H9 (cell line): ENCODE measurements at regions not wholly inside any gene's neighbourhood (a gene's known extent, or its start where the extent isn't known, plus 50 kb on each side); places are given as distances from the start of the nearest gene placed in this dataset.

Source experiments
- DNase-seq: peaks from one replicate; pipeline ENCODE4 v3.0.0-alpha.2; 2017
- H2AFZ ChIP-seq: one replicate; pipeline ENCODE4 v1.6.1; 2013; ENCODE audit warnings: mild to moderate bottlenecking, low read length, control low read depth, moderate library complexity
- H2AK5ac ChIP-seq: 2 replicates; pipeline ENCODE4 v1.6.1; 2013; ENCODE audit warnings: low read length, control low read depth, mixed read lengths; ENCODE audit not compliant: insufficient read length
- H2BK120ac ChIP-seq: one replicate; pipeline ENCODE4 v1.6.1; 2013; ENCODE audit warnings: low read depth, mild to moderate bottlenecking, low read length, control low read depth, inconsistent platforms; ENCODE audit not compliant: poor library complexity, severe bottlenecking
- H2BK12ac ChIP-seq: 2 replicates; pipeline ENCODE4 v1.6.1; 2013; ENCODE audit warnings: low read length, control low read depth, mixed read lengths, low read depth; ENCODE audit not compliant: insufficient read length
- H2BK15ac ChIP-seq: 2 replicates; pipeline ENCODE4 v1.6.1; 2013; ENCODE audit warnings: low read depth, low read length, control low read depth
- H2BK20ac ChIP-seq: one replicate; pipeline ENCODE4 v1.6.1; 2013; ENCODE audit warnings: low read depth, mild to moderate bottlenecking, low read length, control low read depth, inconsistent platforms; ENCODE audit not compliant: poor library complexity, severe bottlenecking
- H2BK5ac ChIP-seq: 2 replicates; pipeline ENCODE4 v1.6.1; 2013; ENCODE audit warnings: low read length, control low read depth, mixed read lengths; ENCODE audit not compliant: insufficient read length
- H3K14ac ChIP-seq: 2 replicates; pipeline ENCODE4 v1.6.1; 2013; ENCODE audit warnings: low read length, control low read depth; ENCODE audit not compliant: insufficient read depth
- H3K18ac ChIP-seq: 2 replicates; pipeline ENCODE4 v1.6.1; 2013; ENCODE audit warnings: low read depth, mild to moderate bottlenecking, mixed read lengths, low read length, control low read depth; ENCODE audit not compliant: insufficient read length
- H3K23ac ChIP-seq: 2 replicates; pipeline ENCODE4 v1.6.1; 2013; ENCODE audit warnings: low read length, control low read depth, mixed read lengths, low read depth; ENCODE audit not compliant: insufficient read length
- H3K23me2 ChIP-seq: 2 replicates; pipeline ENCODE4 v1.6.1; 2013; ENCODE audit warnings: low read depth, mild to moderate bottlenecking, mixed read lengths, low read length, control low read depth; ENCODE audit not compliant: insufficient read length, poor library complexity, severe bottlenecking
- H3K27ac ChIP-seq: 2 replicates; pipeline ENCODE4 v1.5.1; 2013; ENCODE audit warnings: low read length, control low read depth, mixed read lengths, low read depth; ENCODE audit not compliant: insufficient read length
- H3K27me3 ChIP-seq: 2 replicates; pipeline ENCODE4 v1.6.1; 2013; ENCODE audit warnings: low read length, control low read depth, inconsistent platforms; ENCODE audit not compliant: insufficient read depth
- H3K4ac ChIP-seq: 2 replicates; pipeline ENCODE4 v1.6.1; 2013; ENCODE audit warnings: low read depth, mild to moderate bottlenecking, control low read depth, inconsistent platforms, low read length, moderate library complexity
- H3K4me1 ChIP-seq: 2 replicates; pipeline ENCODE4 v1.6.1; 2013; ENCODE audit warnings: low read length, control low read depth, inconsistent platforms; ENCODE audit not compliant: insufficient read depth
- H3K4me2 ChIP-seq: 2 replicates; pipeline ENCODE4 v1.6.1; 2013; ENCODE audit warnings: low read length, control low read depth, mixed read lengths; ENCODE audit not compliant: insufficient read length, insufficient read depth
- H3K56ac ChIP-seq: 2 replicates; pipeline ENCODE4 v1.6.1; 2013; ENCODE audit warnings: low read depth, mild to moderate bottlenecking, mixed read lengths, low read length, control low read depth; ENCODE audit not compliant: insufficient read length
- H3K79me1 ChIP-seq: 2 replicates; pipeline ENCODE4 v1.6.1; 2013; ENCODE audit warnings: low read depth, mild to moderate bottlenecking, moderate library complexity, low read length, control low read depth, inconsistent platforms; ENCODE audit not compliant: insufficient read depth, poor library complexity, severe bottlenecking
- H3K79me2 ChIP-seq: 2 replicates; pipeline ENCODE4 v1.6.1; 2013; ENCODE audit warnings: low read length, control low read depth, inconsistent platforms; ENCODE audit not compliant: insufficient read depth
- H3K9ac ChIP-seq: 2 replicates; pipeline ENCODE4 v1.6.1; 2013; ENCODE audit warnings: low read length, control low read depth, mixed read lengths; ENCODE audit not compliant: insufficient read length; ENCODE audit errors: extremely low read depth
- H3K9me3 ChIP-seq: one replicate; pipeline ENCODE4 v1.6.1; 2013; ENCODE audit warnings: low read depth, low read length, inconsistent platforms; ENCODE audit not compliant: control insufficient read depth
- H3T11ph ChIP-seq: one replicate; pipeline ENCODE4 v1.6.1; 2013; ENCODE audit warnings: mild to moderate bottlenecking, low read length, control low read depth, inconsistent platforms
- H4K20me1 ChIP-seq: one replicate; pipeline ENCODE4 v1.6.1; 2013; ENCODE audit not compliant: control insufficient read depth, insufficient read length, insufficient read depth
- H4K5ac ChIP-seq: 2 replicates; pipeline ENCODE4 v1.6.1; 2013; ENCODE audit warnings: low read depth, mild to moderate bottlenecking, mixed read lengths, low read length, control low read depth; ENCODE audit not compliant: insufficient read length
- H4K8ac ChIP-seq: replicated peaks from 2 replicates; pipeline ENCODE4 v1.6.1; 2013; ENCODE audit warnings: low read length, control low read depth, mixed read lengths, low read depth; ENCODE audit not compliant: insufficient read length
- H4K91ac ChIP-seq: 2 replicates; pipeline ENCODE4 v1.6.1; 2013; ENCODE audit warnings: low read depth, mild to moderate bottlenecking, moderate library complexity, mixed read lengths, low read length, control low read depth; ENCODE audit not compliant: insufficient read length
- H3K27ac Mint-ChIP-seq, 3 experiments: 2 replicates in 2 of 3; 3 replicates in 1 of 3; pipeline ENCODE4 v1.8.0; 2020 to 2021; ENCODE audit warnings: mixed read lengths in 3 of 3, mild to moderate bottlenecking in 1 of 3, moderate library complexity in 1 of 3
- H3K27me3 Mint-ChIP-seq: 2 replicates; pipeline ENCODE4 v1.8.0; 2021; ENCODE audit warnings: low read depth, mild to moderate bottlenecking, moderate library complexity, mixed read lengths
- H3K36me3 Mint-ChIP-seq, 3 experiments: 2 replicates in 2 of 3; 3 replicates in 1 of 3; pipeline ENCODE4 v1.8.0; 2020 to 2021; ENCODE audit warnings: low read depth in 3 of 3, mixed read lengths in 3 of 3; ENCODE audit not compliant: insufficient read depth in 1 of 3
- H3K4me1 Mint-ChIP-seq, 2 experiments: 2 replicates each; pipeline ENCODE4 v1.8.0; 2020; ENCODE audit warnings: mixed read lengths in 2 of 2
- H3K4me3 Mint-ChIP-seq, 2 experiments: 2 replicates in 1 of 2; 3 replicates in 1 of 2; pipeline ENCODE4 v1.8.0; 2020 to 2021; ENCODE audit warnings: mild to moderate bottlenecking in 2 of 2, mixed read lengths in 2 of 2, moderate library complexity in 1 of 2
- H3K9me3 Mint-ChIP-seq, 2 experiments: 2 replicates in 1 of 2; 3 replicates in 1 of 2; pipeline ENCODE4 v1.8.0; 2020; ENCODE audit warnings: mild to moderate bottlenecking in 2 of 2, mixed read lengths in 2 of 2, moderate library complexity in 1 of 2
- CTCF ChIP-seq: fragments of 200-600 bp; sonication (generic); conservative IDR thresholded peaks from 3 replicates; pipeline ENCODE4 v1.8.0; 2021; ENCODE audit warnings: antibody characterized with exemption, mild to moderate bottlenecking
- WGBS: extraction: QIAGEN DNeasy Blood & Tissue Kit; methylation state at CpG from one replicate; pipeline ENCODE4 v1.1.7; 2013; ENCODE audit warnings: missing lambda C conversion rate, low lambda C conversion rate, mixed read lengths; ENCODE audit not compliant: insufficient read length; ENCODE audit errors: extremely low coverage; 5-methylcytosine and 5-hydroxymethylcytosine counted together

GRCh38 chr10:105650306-105650705 lies 1009.2 kb downstream of the SORCS3 start:
- H2AFZ ChIP-seq = no peak overlapping the region
- whole genome bisulfite sequencing = no CpG with 5 or more reads among the region's 3 CpGs
- peaks cover 3% of the 10 kb centered on the region; the same call in 1 of the 2 replicates for H3K4me1 ChIP-seq
- H3K79me1 ChIP-seq = no peaks in the 10 kb centered on the region
- no peak overlapping the region for H3K4me2 ChIP-seq
- H3K14ac ChIP-seq = no peak overlapping the region
- H3K9me3 ChIP-seq = no peaks in the 10 kb centered on the region
- H3K4me3 Mint-ChIP-seq = no peak overlapping the region
- no peak overlapping the region for H4K8ac ChIP-seq
- no peak overlapping the region for H3K18ac ChIP-seq
- H2BK12ac ChIP-seq = no peak overlapping the region
- TF ChIP-seq CTCF = no peak
- peaks cover 24 to 28% of the 10 kb centered on the region in 2 experiments for H3K4me1 Mint-ChIP-seq
- H3K27me3 Mint-ChIP-seq = no peaks in the 10 kb centered on the region
- H3K9me3 Mint-ChIP-seq = no peaks in the 10 kb centered on the region
- no peak overlapping the region for H3T11ph ChIP-seq
- no peak overlapping the region for H2BK20ac ChIP-seq
- no peak overlapping the region for H3K56ac ChIP-seq
- no peak overlapping the region for H3K27ac Mint-ChIP-seq
- no peaks in the 10 kb centered on the region for H3K79me2 ChIP-seq
- no peak for DNase-seq
- no peaks in the 10 kb centered on the region for H4K20me1 ChIP-seq
- H3K9ac ChIP-seq = no peak overlapping the region
- H3K27me3 ChIP-seq = no peaks in the 10 kb centered on the region
- no peak overlapping the region for H3K23ac ChIP-seq
- no peak overlapping the region for H2BK5ac ChIP-seq
- H2AK5ac ChIP-seq = no peak overlapping the region
- H3K36me3 Mint-ChIP-seq = no peaks in the 10 kb centered on the region
- H2BK120ac ChIP-seq = no peak overlapping the region
- H2BK15ac ChIP-seq = no peak overlapping the region
- no peak overlapping the region for H3K27ac ChIP-seq
- no peak overlapping the region for H3K4ac ChIP-seq
- H4K5ac ChIP-seq = no peak overlapping the region
- H4K91ac ChIP-seq = no peak overlapping the region
- H3K23me2 ChIP-seq = no peaks in the 10 kb centered on the region
